ENCODE measurements at regions not wholly inside any gene's neighbourhood (a gene's known extent, or its start where the extent isn't known, plus 50 kb on each side); places are given as distances from the start of the nearest gene placed in this dataset.

DNA sequence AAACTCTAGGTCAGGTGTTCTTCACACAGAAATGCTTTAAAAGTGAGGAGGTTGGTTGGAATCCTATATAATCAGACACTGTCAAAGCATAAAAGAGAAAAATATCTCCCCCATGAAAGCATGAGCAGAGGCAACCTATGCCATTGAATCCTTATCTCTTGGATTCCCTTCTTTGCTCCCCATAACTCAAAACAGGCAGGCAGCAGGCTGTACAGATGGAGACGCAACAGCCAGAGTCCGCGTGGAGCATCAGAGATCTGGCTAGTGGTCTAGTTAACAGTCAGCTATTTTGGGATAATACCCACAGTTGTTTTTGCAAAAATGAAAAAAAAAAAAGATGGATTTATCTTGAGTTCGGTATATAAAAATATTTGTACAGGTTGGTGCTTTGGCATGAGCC is 490.0 kb upstream of the TENM3 start:
- Histone ChIP-seq H3K4me1 (no peaks in the 10 kb centered on the region), H3K27ac (no peak overlapping the region), H3K4me3 (replicated peaks in 1 of 3) (no peak overlapping the region), H3K27me3 (no peaks in the 10 kb centered on the region), H3K9me3 (no peaks in the 10 kb centered on the region), H3K36me3 (no peaks in the 10 kb centered on the region)
- TF ChIP-seq, protein P1, sequence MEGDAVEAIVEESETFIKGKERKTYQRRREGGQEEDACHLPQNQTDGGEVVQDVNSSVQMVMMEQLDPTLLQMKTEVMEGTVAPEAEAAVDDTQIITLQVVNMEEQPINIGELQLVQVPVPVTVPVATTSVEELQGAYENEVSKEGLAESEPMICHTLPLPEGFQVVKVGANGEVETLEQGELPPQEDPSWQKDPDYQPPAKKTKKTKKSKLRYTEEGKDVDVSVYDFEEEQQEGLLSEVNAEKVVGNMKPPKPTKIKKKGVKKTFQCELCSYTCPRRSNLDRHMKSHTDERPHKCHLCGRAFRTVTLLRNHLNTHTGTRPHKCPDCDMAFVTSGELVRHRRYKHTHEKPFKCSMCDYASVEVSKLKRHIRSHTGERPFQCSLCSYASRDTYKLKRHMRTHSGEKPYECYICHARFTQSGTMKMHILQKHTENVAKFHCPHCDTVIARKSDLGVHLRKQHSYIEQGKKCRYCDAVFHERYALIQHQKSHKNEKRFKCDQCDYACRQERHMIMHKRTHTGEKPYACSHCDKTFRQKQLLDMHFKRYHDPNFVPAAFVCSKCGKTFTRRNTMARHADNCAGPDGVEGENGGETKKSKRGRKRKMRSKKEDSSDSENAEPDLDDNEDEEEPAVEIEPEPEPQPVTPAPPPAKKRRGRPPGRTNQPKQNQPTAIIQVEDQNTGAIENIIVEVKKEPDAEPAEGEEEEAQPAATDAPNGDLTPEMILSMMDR (IDR thresholded peaks at IDR 0.05) = no peak
- no peak for TF ChIP-seq POLR2A (IDR thresholded peaks at IDR 0.05)
- 92 to 96% methylated on average over 4 of the region's 4 CpGs for WGBS, 2 donors
- DNase-seq = no peak
- intact Hi-C loops (cut with DNase I) = no loop called here

GRCh38 chr4:181755846-181756245 is 487.4 kb upstream of the TENM3 start:
- H3K9me3 ChIP-seq = no peaks in the 10 kb centered on the region
- no peaks in the 10 kb centered on the region for H3K27me3 ChIP-seq
- no peak overlapping the region for H3K4me3 ChIP-seq (replicated peaks in 1 of 3)
- no peaks in the 10 kb centered on the region for H3K4me1 ChIP-seq
- H3K27ac ChIP-seq = no peak overlapping the region
- no peak for DNase-seq
- 72 to 80% methylated on average over 5 of the region's 5 CpGs for WGBS, 2 donors
- intact Hi-C loops (cut with DNase I) = no loop called here
- H3K36me3 ChIP-seq = no peaks in the 10 kb centered on the region
- no peak for TF ChIP-seq POLR2A (IDR thresholded peaks at IDR 0.05)
- TF ChIP-seq, protein P1 (IDR thresholded peaks at IDR 0.05) = no peak

DNA sequence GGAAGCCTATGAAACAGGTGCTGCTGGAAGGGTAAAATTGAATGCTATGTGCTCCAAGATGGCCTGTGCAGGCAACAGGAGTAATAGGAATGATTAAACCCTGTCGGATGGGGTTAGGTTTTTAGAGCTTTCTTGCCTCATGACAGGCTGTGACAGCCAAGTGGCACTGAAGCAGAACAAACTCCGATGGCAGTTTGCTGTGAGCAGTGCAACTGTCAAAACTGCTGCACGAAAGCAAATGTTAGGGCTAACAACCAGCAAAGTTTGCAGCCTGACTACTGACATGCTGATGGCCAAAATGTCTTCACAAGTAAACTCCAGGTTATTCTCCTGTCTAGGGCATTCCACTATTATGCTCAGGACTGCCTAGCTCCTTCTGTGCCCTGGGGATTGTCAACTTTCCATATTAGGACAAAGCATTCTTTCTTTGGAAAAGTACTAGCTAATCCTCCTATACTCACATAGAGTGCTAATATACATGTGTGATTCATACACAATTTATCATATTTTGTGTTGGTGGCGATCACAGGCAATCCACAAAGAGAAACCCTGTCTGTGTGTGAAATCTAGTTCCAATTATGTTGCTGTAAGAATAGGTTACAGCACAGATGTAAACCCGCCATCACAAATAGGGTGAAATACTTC is 486.6 kb upstream of the TENM3 start:
- no peaks in the 10 kb centered on the region for H3K27me3 ChIP-seq
- no peaks in the 10 kb centered on the region for H3K9me3 ChIP-seq
- no peaks in the 10 kb centered on the region for H3K4me1 ChIP-seq
- no peak overlapping the region for H3K27ac ChIP-seq
- no peak for DNase-seq
- H3K4me3 ChIP-seq (replicated peaks in 1 of 3) = no peak overlapping the region
- intact Hi-C loops (cut with DNase I) = no loop called here
- WGBS, 2 donors = 55 to 61% methylated on average over 5 of the region's 5 CpGs
- TF ChIP-seq POLR2A (IDR thresholded peaks at IDR 0.05) = no peak
- TF ChIP-seq, protein P1 (IDR thresholded peaks at IDR 0.05) = no peak
- H3K36me3 ChIP-seq = no peaks in the 10 kb centered on the region

DNA sequence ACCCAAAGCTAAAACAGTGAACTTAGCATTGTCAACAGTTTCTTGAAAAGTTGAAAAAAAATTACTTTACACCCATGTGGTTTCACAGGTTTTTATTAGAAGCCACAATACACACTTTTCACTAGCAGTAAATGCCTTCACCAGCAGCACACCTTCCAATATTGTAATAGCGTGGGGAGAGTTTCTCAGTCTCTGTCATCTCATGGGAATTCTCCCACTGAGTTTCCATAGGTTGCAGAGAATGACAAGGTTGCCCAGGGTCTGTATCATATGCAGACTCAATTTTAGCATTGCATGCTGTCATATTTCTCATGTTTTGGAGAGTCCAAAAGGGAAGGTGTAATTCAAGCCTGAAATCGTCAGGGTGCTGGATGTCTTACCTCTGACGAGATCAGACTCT is 486.1 kb upstream of the TENM3 start:
- intact Hi-C loops (cut with DNase I) = no loop called here
- H3K4me1 ChIP-seq = no peaks in the 10 kb centered on the region
- no peaks in the 10 kb centered on the region for H3K27me3 ChIP-seq
- H3K27ac ChIP-seq = no peak overlapping the region
- DNase-seq = no peak
- no peak overlapping the region for H3K4me3 ChIP-seq (replicated peaks in 1 of 3)
- no peak for TF ChIP-seq POLR2A (IDR thresholded peaks at IDR 0.05)
- TF ChIP-seq, protein P1 (IDR thresholded peaks at IDR 0.05) = no peak
- WGBS, 2 donors = 86 to 88% methylated on average over 3 of the region's 3 CpGs
- H3K9me3 ChIP-seq = no peaks in the 10 kb centered on the region
- no peaks in the 10 kb centered on the region for H3K36me3 ChIP-seq

DNA sequence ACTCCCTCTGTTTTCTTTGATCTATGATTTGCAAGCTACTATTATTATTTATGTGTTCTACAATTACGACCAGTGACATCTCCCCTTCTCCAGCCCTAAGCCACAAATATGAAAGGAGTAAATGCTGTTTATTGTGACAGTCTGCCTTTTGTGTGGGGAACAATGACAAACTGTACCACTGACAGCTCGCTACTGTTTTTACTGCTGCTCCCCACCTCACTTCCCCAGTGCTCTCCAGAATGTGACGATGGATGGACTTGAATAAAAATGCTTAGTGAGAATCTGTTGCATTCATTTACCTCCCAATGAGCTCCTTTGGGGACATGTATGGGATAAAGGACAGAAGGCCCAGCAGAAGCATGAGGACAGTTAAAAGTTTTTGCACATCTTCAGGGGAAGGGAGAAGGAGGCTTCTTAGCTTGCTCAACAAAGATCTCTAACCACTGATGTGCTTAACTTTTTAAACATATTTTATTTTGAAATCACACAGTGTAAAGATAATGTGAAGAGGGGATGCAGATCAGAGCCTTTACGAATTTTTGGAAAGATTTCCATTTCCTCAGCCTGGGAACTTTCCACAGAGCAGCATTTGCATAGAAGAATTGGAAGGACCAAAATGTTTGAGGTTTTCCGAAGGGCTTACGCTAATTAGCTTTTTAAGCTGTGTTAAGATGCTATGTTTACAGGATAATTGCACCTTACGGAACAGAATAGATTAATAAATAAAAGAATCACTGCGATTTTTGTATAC is 485.1 kb upstream of the TENM3 start:
- Histone ChIP-seq H3K4me1 (no peaks in the 10 kb centered on the region), H3K9me3 (no peaks in the 10 kb centered on the region), H3K4me3 (replicated peaks in 1 of 3) (no peak overlapping the region), H3K36me3 (no peaks in the 10 kb centered on the region), H3K27me3 (no peaks in the 10 kb centered on the region), H3K27ac (no peak overlapping the region)
- no peak for TF ChIP-seq POLR2A (IDR thresholded peaks at IDR 0.05)
- TF ChIP-seq, protein P1 (IDR thresholded peaks at IDR 0.05) = no peak
- WGBS, 2 donors = 75 to 79% methylated on average over 8 of the region's 8 CpGs
- intact Hi-C loops (cut with DNase I) = no loop called here
- DNase-seq = no peak
